Ramos (cell line): ENCODE measurements at regions not wholly inside any gene's neighbourhood (a gene's known extent, or its start where the extent isn't known, plus 50 kb on each side); places are given as distances from the start of the nearest gene placed in this dataset.

Source experiments
- in situ Hi-C: fragments of 300-500 bp; cut with MboI; formaldehyde crosslinking; loops from one replicate; pipeline ENCODE4 v1.14.3; 2022; ENCODE audit warnings: low sequenced_read_pairs; ENCODE audit not compliant: unreplicated experiment

- in situ Hi-C loops: no loop called here
Measured at GRCh38 chr1:87505391-87505983, 176.8 kb downstream of the LMO4 start.

GRCh38 chr1:87506147-87506546, 177.5 kb downstream of the LMO4 start:
- in situ Hi-C loops: no loop called here

- in situ Hi-C loops: no loop called here
Measured at GRCh38 chr1:87508247-87508787, 179.6 kb downstream of the LMO4 start.

- in situ Hi-C loops: no loop called here
Measured at GRCh38 chr1:87510540-87510939, 181.9 kb downstream of the LMO4 start.

- in situ Hi-C loops: no loop called here
Measured at GRCh38 chr1:87511449-87511848, 182.8 kb downstream of the LMO4 start.

GRCh38 chr1:87512431-87512830, 183.8 kb downstream of the LMO4 start:
- in situ Hi-C loops: no loop called here

- in situ Hi-C loops: no loop called here
Measured at GRCh38 chr1:87513255-87513654, 184.6 kb downstream of the LMO4 start.

- in situ Hi-C loops: no loop called here
Measured at GRCh38 chr1:87513966-87514660, 185.4 kb downstream of the LMO4 start.

GRCh38 chr1:87515781-87516180, 187.1 kb downstream of the LMO4 start:
- in situ Hi-C loops: no loop called here

GRCh38 chr1:87518794-87519193, 190.1 kb downstream of the LMO4 start:
- in situ Hi-C loops: no loop called here

- in situ Hi-C loops: no loop called here
Measured at GRCh38 chr1:87521452-87521851, 192.8 kb downstream of the LMO4 start.

GRCh38 chr1:87523466-87523865, 194.8 kb downstream of the LMO4 start:
- in situ Hi-C loops: no loop called here

GRCh38 chr1:87524021-87524754, 195.5 kb downstream of the LMO4 start:
- in situ Hi-C loops: no loop called here

- in situ Hi-C loops: no loop called here
Measured at GRCh38 chr1:87528754-87529517, 200.3 kb downstream of the LMO4 start.

- in situ Hi-C loops: no loop called here
Measured at GRCh38 chr1:87530042-87530807, 201.5 kb downstream of the LMO4 start.

- in situ Hi-C loops: no loop called here
Measured at GRCh38 chr1:87535551-87535950, 206.9 kb downstream of the LMO4 start.

GRCh38 chr1:87539147-87539546, 210.5 kb downstream of the LMO4 start:
- in situ Hi-C loops: no loop called here

GRCh38 chr1:87542697-87543096, 214.0 kb downstream of the LMO4 start:
- in situ Hi-C loops: no loop called here

- in situ Hi-C loops: no loop called here
Measured at GRCh38 chr1:87549738-87550137, 221.1 kb downstream of the LMO4 start.

GRCh38 chr1:87553511-87553910, 224.8 kb downstream of the LMO4 start:
- in situ Hi-C loops: no loop called here
